Lung microvascular endothelial cell (primary cell): ENCODE measurements at regions not wholly inside any gene's neighbourhood (a gene's known extent, or its start where the extent isn't known, plus 50 kb on each side); places are given as distances from the start of the nearest gene placed in this dataset.

Experiments
- DNase-seq, 2 donors: peaks; one replicate each; pipeline versions ENCODE4 v3.0.0 to v3.0.0-alpha.2; 2010; ENCODE audit warnings: low read depth in 2 of 2

- DNase-seq: no peak
Measured at GRCh38 chr10:2121315-2121714, 384.0 kb upstream of the ADARB2 start.

GRCh38 chr10:2120746-2121145 is 383.4 kb upstream of the ADARB2 start:
- no peak for DNase-seq

DNA sequence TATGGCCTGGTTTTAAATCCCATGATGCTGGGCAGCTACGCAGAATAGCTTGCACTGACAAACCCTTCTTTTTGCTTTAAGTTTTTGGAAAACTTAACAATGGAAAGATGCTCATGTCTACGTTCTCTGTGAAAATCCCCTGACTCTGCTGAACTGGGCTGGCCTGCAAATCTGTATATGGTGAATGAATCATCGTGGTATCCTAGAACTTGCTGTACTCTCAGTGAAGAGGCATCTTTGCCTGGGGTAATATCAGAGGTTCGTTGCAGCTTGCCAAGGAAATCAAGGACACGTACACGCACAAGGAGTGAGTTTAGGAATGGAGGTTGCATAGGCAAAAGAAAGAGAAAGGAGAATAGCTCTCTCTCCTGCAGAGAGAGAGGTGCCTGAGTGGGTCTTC is 382.0 kb upstream of the ADARB2 start:
- no peak for DNase-seq

DNA sequence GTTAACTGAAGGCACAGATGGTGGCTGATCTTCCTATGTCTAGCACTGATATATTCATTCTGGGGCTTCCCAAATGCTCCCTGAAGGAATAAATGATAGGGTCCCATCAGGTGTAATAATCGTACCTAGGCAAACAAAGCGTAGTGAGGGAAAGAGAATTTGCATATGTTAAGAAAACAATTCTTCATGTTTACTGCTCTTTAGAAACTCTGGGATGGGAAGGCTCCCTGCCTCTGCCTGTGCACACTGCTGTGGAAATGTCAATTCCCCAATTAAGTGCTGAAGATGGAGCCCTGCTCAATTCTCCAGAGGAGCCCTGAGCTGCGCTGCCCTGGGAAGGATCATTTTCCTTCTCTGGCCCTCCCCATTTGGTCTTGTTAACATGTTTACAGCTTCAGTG is 380.9 kb upstream of the ADARB2 start:
- no peak for DNase-seq

DNA sequence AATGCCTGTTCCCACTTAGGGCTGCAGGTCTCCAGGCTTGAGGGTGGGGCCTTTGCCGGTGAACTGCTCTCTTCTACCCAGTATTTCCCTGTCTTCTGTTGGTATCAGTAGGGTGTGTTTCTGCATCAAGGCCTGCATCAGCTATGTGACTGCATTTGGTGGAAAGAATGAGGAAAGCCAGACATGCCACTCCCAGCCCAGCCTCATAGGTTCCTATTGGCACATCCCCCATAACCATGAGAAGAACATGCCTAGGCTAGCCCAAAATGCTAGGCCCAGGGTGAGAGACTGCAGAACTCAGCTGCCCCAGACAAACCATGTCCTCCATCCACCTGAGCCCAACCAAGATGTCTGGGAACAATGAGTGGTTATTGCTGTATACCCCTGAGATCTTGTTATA is 380.3 kb upstream of the ADARB2 start:
- DNase-seq: no peak

DNA sequence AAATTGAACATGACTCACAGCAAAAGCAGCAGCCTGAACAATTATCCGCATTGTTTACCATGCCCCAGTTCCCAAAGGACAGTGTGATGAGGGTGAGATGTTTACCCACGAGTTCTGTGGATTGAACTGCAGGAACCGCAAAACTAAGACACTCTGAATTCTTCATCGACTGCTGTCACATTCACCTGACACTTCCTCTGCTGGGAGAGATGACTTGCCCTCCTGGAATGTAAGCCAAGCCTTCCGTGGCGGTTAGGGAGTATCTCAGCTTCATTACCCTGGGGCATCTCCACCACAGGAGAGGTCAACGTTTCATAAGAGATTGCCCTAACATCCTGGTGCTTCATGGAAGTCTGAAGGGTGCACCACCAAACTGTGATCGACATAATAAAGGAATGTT is 374.6 kb upstream of the ADARB2 start:
- no peak for DNase-seq

DNA sequence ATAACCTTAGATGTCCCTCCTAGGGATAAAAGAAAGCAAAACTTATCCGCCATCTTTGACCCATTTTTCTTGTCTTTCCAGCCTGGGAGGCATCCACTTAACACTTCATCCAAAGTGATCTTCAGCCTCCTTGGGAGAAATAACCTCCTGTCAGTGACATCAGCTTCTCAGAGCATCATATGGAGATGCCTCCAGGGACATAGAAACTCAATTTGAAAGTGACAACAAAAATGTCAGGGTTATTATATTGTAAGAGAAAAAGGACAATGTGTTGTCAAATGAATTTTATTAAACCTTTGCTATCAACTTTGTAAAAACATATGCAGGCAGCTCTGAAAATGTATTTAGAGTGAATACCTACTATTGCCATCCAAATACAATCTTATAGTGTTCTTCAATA is 371.2 kb upstream of the ADARB2 start:
- no peak for DNase-seq

DNA sequence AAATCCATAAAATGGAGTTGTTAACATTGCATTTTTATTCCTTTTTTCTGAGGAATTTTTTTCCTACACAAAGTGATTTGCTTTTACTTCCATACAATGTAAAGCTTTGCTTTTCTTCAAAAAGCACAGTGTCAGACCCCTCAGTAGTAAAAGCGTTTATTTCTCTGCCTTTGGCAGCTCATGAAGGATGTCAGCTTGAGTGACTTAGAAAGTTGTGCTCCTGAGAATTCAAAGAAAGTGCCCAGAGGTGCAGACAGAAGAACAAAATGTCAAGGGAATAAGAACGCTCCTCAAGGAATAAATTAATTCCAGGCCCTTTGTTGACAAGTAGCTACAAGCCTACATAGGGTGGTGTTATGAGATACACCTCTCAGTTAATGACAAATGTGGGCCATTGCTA is 369.3 kb upstream of the ADARB2 start:
- no peak for DNase-seq

- no peak for DNase-seq
Measured at GRCh38 chr10:2099321-2099720, 362.0 kb upstream of the ADARB2 start.

DNA sequence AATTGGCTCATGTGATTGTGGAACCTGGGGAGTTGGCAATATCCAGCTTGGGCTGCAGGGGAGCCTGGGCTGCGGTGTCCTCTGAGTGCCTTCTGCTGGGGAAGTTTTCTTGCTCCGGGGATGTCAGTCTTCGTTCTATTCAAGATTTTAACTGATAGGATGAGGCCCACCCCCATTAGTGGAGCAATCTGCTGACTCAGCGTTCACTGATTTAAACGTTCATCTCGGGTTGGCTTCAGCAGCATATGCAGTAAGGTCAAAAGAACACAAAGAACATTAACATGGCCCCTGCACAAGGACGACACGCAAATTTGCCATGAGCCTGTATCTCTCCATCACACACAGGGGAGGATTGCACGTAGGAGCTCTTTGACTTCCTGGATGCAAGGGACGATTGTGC is 360.6 kb upstream of the ADARB2 start:
- DNase-seq: no peak

DNA sequence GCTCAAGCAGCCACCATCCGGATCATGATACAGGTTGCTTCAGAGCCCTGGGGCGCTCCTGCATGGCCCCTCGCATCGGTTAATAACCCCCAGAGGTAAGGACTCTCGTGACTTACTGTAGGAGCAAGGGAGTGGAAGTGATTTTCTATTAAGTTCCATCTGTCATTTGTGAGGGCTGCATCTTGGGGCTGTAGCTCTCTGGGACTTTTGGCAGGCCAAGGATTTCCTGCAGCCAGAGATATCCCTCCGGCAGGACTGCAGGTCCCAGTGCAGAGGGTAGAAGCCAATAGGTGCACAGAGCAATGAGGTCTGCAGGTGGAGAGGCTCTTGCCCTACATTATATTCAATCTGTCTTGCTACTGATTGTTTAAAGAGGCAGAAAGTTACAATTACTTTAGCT is 356.8 kb upstream of the ADARB2 start:
- DNase-seq: no peak

- DNase-seq: no peak
Measured at GRCh38 chr10:2083591-2083990, 346.3 kb upstream of the ADARB2 start.

- no peak for DNase-seq
Measured at GRCh38 chr10:2081501-2081900, 344.2 kb upstream of the ADARB2 start.

DNA sequence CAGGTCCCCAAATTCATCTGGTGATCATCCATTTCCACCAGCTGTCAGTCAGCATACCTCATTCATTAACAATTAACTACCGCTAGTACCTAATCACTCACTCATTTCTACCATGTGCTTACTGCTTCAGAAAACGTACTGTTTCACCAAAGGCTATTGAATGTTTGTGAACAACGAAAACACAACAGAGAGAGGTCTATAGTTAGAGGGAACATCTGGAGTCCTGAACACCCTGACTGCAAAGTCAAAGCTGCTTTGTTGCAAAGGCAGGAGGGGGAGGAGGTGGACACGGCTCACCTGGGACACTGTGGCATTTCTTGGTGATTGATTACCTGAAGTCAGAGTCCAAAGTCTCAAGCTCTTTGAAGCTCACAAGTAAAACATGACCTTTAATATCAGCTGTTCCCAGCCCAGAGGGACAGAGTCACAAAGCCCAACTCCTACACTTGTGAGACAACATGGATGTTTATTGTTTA is 342.3 kb upstream of the ADARB2 start:
- DNase-seq: no peak

DNA sequence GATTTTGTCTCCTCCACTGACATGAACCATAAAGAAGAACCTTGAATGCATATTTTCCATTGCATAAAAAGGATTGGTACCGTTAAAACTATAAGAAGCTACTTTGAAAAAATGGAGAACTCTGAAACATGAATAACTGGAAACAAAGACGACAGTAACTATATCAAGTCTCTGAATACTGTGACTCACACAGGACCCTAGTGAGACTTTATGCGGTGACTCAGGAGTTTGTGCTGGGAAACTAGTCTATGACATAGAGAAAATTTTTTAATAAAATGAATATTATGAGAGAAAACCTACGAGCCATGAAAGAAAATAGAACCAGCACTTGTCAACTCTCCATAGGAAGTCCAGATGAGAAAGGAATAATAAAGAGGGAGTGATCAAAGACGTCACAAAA is 339.9 kb upstream of the ADARB2 start:
- DNase-seq: no peak

DNA sequence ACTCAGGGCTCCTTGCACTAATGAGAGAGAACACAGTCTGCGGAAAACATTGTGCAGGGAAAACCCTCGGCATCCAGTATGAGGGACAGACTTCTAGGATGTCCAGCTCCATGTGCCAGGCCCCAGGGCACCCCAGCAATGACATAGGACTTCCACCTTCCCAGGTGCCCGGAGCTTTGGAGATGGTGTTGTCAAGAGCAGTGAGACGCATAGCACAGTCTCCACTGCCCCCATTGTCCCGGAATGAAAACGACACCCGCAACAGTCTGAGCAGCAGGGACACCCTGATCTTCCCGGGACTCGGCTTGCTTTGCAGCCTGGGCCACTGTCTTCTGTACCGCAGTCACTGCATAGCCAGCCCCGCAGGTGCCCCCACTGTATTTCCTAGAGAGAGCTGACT is 339.2 kb upstream of the ADARB2 start:
- DNase-seq: no peak

DNA sequence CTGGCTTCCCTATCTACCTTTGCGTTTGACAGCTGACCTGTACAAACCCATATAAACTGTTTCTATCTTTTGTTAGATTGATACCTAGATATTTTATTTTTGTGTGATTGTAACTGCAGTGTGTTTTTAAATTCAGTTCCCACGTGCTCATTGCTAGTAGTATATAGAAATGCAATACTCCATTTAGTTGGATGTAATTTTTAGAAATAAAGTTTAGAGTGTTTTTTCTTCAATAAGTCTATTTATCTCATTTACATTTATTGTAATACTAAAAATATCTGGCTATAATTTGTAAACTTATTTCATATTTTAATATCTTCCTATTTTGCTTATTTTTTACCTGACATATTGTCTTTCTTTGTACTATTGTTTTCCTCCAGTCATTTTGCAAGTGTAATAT is 329.7 kb upstream of the ADARB2 start:
- DNase-seq: no peak

DNA sequence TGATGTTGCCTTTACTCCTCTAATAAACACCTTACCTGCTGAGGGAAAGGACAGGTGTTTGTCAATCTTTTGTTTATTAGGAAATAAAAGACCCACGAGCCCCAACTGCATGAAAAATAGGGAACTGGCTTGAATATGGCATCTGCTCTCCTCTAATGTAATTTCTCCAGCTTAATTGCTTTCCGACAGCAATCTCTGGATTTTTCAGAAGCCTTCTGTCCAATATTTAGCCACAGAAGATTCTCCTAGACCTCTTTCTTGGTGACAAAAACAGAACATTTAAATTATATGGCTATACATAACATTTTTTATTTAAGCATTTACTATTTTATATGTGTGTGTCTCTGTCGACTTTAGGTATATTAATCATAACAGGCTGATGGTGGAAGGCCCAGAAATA is 317.4 kb upstream of the ADARB2 start:
- DNase-seq: no peak

DNA sequence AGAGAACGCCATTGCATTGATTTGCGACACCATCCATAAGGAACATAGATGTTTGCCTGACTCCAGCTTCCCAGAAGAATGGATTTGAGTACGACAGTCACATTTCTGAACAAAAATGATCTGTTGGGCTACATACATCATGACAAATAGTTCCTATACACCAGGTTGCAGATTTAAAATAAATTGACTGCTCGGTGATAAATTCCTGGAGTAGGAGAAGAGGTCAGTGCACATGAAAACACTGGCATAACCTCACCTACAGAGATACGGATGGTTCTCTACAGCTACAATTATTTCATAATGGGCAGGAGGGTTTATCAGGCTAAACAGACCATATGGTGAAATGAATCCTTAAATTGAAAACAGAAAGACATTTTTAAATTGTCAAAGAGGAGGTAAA is 316.5 kb upstream of the ADARB2 start:
- DNase-seq: no peak

- DNase-seq: no peak
Measured at GRCh38 chr10:2051108-2051507, 313.8 kb upstream of the ADARB2 start.

DNA sequence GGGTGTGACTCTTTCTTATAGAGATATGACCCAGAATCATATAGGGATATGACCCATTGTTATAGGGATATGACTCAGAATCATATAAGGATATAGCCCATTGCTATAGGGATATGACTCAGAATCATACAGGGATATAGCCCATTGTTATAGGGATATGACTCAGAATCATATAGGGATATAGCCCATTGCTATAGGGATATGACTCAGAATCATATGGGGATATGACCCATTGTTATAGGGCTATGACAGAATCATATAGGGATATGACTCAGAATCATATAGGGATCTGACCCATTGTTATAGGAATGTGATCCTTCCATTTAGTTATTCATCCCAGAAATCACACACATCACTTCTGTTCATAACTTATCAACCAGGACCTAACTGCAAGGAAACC is 312.2 kb upstream of the ADARB2 start:
- DNase-seq: no peak

DNA sequence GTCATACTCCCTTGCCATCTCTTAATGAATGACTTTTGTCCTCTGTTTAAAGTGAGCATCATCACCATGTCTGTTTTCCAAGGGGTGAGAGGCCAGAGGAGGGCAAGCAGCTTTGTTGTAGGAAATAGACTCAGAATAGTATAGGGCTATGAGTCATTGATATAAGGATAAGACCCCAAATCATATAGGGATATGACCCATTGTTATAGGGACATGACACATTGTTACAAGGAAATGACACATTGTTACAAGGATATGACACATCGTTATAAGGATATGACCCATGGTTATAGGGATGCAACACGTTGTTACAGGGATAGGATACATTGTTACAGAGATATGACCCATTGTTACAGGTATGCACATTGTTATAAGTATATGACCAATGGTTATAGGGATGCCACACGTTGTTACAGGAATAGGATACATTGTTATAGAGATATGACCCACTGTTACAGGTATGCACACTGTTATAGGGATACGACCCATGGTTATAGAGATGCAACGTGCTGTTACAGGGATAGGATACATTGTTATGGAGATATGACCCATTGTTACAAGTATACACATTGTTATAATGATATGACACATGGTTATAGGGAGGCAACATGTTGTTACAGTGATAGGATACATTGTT is 311.1 kb upstream of the ADARB2 start:
- no peak for DNase-seq

GRCh38 chr10:2047679-2048078 is 310.4 kb upstream of the ADARB2 start:
- DNase-seq: no peak

DNA sequence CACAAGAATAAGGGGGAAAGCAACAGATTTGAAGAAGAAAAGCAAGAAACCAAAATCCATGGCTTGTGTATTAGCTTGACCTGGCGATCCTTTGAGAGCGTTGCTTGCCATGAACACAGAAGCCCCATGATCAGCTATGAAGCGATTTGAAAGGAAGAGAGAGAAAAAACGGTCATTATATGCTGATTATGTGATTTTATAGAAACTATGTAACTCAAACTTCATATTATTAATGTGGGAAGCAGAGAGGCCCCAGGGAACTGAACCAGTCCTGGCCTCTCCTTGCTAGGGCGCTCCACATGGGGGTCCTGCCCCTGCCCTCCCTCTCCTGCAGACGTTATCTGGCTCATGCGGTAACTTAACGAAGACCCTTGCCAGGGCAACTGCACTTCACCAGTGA is 306.1 kb upstream of the ADARB2 start:
- DNase-seq: no peak
